ENCODE measurements at regions not wholly inside any gene's neighbourhood (a gene's known extent, or its start where the extent isn't known, plus 50 kb on each side); places are given as distances from the start of the nearest gene placed in this dataset.

DNA sequence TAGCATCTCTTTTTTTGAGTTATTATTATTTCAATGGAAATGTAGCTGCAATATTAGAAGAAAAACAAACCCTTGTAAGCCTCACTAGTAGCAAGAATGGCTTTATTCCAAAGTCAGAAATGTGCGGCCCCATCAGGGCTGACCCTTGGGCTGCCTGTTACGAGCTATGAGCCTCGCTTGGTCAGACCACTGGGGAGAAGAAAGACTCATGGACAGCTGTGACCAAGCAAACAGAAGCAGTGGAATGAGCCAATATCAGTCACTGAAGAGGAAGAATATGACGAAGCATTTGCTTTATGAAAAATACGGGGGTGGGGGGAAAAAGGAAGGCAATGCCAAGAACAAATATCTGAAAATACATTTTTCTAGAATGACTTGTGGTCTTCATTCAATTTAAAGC is 504.5 kb downstream of the LMO4 start:
- DNase-seq (no peak), ATAC-seq (no peak)
- no peak overlapping the region for H3K27ac Mint-ChIP-seq
- no peak overlapping the region for H3K4me3 Mint-ChIP-seq
- CTCF ChIA-PET: interaction anchor here (1.0 kb wide), 1 partner anchor 12 kb away, joined by 3 read pairs; no protein-coding TSS in a partner anchor
- H3K36me3 Mint-ChIP-seq (ENCODE audit: low read depth): no peaks in the 10 kb centered on the region
- POLR2A ChIA-PET: no interaction called here
- no peaks in the 10 kb centered on the region for H3K9me3 Mint-ChIP-seq
- TF ChIP-seq, protein P1, sequence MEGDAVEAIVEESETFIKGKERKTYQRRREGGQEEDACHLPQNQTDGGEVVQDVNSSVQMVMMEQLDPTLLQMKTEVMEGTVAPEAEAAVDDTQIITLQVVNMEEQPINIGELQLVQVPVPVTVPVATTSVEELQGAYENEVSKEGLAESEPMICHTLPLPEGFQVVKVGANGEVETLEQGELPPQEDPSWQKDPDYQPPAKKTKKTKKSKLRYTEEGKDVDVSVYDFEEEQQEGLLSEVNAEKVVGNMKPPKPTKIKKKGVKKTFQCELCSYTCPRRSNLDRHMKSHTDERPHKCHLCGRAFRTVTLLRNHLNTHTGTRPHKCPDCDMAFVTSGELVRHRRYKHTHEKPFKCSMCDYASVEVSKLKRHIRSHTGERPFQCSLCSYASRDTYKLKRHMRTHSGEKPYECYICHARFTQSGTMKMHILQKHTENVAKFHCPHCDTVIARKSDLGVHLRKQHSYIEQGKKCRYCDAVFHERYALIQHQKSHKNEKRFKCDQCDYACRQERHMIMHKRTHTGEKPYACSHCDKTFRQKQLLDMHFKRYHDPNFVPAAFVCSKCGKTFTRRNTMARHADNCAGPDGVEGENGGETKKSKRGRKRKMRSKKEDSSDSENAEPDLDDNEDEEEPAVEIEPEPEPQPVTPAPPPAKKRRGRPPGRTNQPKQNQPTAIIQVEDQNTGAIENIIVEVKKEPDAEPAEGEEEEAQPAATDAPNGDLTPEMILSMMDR (IDR thresholded peaks at IDR 0.05): no peak
- intact Hi-C loops (cut with micrococcal nuclease): no loop called here
- no peaks in the 10 kb centered on the region for H3K4me1 Mint-ChIP-seq (ENCODE audit: low read depth)
- H3K27me3 Mint-ChIP-seq: peaks cover 4% of the 10 kb centered on the region

DNA sequence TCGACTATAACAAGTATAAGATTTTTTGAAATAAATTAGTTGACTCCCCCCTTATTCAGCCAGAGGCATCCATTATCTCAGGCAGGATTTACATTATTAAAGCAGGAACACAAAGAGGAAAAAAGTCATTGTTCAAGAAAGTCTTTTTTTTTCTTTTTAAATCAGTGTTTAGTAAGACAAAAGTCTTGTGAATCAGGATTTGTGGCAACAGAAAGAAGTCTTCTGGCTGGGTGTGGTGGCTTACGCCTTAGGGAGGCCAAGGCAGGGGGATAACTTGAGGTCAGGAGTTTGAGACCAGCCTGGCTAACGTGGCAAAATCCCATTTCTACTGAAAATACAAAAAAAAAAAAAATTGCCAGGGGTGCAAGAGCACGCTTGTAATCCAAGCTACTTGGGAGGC is 505.5 kb downstream of the LMO4 start:
- ChIA-PET POLR2A (no interaction called here), CTCF (no interaction called here)
- peaks cover 4% of the 10 kb centered on the region for H3K27me3 Mint-ChIP-seq
- H3K27ac Mint-ChIP-seq: no peak overlapping the region
- DNase-seq (no peak), ATAC-seq (no peak)
- intact Hi-C loops (cut with micrococcal nuclease): no loop called here
- no peak overlapping the region for H3K4me3 Mint-ChIP-seq
- H3K36me3 Mint-ChIP-seq (ENCODE audit: low read depth): no peaks in the 10 kb centered on the region
- TF ChIP-seq, protein P1 (IDR thresholded peaks at IDR 0.05): no peak
- no peaks in the 10 kb centered on the region for H3K9me3 Mint-ChIP-seq
- H3K4me1 Mint-ChIP-seq (ENCODE audit: low read depth): no peaks in the 10 kb centered on the region

DNA sequence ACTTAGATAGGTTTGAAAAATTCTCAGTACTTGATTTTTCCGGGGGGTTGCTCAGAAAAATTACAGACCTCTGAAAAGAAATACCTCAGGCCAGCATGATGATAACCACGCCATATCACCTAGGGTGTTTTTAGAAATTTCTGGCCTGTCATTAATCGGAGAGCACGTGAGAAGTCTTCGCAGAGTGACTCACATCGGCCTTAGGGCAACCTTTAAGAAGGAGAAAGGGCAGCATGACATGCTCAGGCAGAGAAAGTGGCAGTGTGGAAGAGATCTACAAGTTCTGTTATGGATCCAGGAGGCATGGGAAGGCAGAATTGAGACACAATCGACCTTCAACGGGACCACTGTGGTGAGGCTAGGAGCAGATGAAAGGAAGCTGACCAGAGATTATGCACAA is 506.3 kb downstream of the LMO4 start:
- TF ChIP-seq, protein P1 (IDR thresholded peaks at IDR 0.05): no peak
- no peak for ATAC-seq
- intact Hi-C loops (cut with micrococcal nuclease): no loop called here
- ChIA-PET POLR2A (no interaction called here), CTCF (no interaction called here)
- Mint-ChIP-seq H3K27ac (no peak overlapping the region), H3K36me3 (ENCODE audit: low read depth) (no peaks in the 10 kb centered on the region), H3K9me3 (no peaks in the 10 kb centered on the region), H3K4me1 (ENCODE audit: low read depth) (no peaks in the 10 kb centered on the region), H3K4me3 (no peak overlapping the region), H3K27me3 (peaks cover 3% of the 10 kb centered on the region)
- DNase-seq: no peak

DNA sequence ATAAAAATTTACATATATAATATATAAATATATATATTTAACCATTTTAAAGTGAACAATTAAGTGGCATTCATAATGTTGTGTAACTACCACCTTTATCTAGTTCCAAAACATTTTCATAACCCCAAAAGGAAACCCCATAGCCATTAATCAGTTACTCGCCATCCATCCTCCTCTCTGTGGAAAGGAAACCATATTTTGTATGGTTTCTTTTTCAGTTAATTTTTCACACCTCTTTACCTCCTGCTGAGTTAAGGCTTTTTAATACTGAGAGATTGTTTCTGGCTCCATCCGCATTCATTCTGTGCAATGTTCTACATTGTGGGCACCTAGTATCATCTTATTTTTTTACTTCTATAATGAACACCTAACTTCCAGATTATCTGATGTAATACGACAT is 512.1 kb downstream of the LMO4 start:
- POLR2A ChIA-PET: no interaction called here
- ATAC-seq (no peak), DNase-seq (no peak)
- no peak overlapping the region for H3K4me3 Mint-ChIP-seq
- intact Hi-C loops (cut with micrococcal nuclease): no loop called here
- no peak overlapping the region for H3K27ac Mint-ChIP-seq
- CTCF ChIA-PET: no interaction called here
- no peaks in the 10 kb centered on the region for H3K9me3 Mint-ChIP-seq
- no peaks in the 10 kb centered on the region for H3K36me3 Mint-ChIP-seq (ENCODE audit: low read depth)
- H3K27me3 Mint-ChIP-seq: peaks cover 14% of the 10 kb centered on the region
- H3K4me1 Mint-ChIP-seq (ENCODE audit: low read depth): no peaks in the 10 kb centered on the region
- TF ChIP-seq, protein P1 (IDR thresholded peaks at IDR 0.05): no peak

DNA sequence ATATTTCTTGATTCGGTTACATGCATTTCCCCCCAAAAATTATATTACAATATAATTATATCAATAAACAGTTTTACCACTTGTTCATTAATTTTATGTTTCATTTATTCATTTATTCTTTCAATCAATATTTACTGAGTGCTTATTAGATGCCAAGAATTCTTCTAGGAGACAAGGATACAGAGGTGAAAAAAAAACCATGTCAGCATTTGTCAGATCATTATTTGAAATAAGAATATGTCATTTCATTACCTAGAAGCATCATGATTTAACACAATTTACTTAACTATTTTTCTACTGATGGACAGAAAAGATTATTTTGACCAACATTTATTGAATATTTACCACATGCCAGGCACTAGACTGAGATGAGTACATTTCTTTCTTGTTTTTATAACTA is 512.7 kb downstream of the LMO4 start:
- ChIA-PET POLR2A (no interaction called here), CTCF (no interaction called here)
- no peak for ATAC-seq
- no peak for DNase-seq
- no peak overlapping the region for H3K4me3 Mint-ChIP-seq
- H3K36me3 Mint-ChIP-seq (ENCODE audit: low read depth): no peaks in the 10 kb centered on the region
- H3K27ac Mint-ChIP-seq: no peak overlapping the region
- no peaks in the 10 kb centered on the region for H3K4me1 Mint-ChIP-seq (ENCODE audit: low read depth)
- peaks cover 14% of the 10 kb centered on the region for H3K27me3 Mint-ChIP-seq
- intact Hi-C loops (cut with micrococcal nuclease): no loop called here
- TF ChIP-seq, protein P1 (IDR thresholded peaks at IDR 0.05): no peak
- H3K9me3 Mint-ChIP-seq: no peaks in the 10 kb centered on the region

All from activated CD8-positive, alpha-beta T cell treated with anti-CD3 and anti-CD28 coated beads for 36 hours (primary cell).